ENCODE measurements at regions not wholly inside any gene's neighbourhood (a gene's known extent, or its start where the extent isn't known, plus 50 kb on each side); places are given as distances from the start of the nearest gene placed in this dataset.

DNA sequence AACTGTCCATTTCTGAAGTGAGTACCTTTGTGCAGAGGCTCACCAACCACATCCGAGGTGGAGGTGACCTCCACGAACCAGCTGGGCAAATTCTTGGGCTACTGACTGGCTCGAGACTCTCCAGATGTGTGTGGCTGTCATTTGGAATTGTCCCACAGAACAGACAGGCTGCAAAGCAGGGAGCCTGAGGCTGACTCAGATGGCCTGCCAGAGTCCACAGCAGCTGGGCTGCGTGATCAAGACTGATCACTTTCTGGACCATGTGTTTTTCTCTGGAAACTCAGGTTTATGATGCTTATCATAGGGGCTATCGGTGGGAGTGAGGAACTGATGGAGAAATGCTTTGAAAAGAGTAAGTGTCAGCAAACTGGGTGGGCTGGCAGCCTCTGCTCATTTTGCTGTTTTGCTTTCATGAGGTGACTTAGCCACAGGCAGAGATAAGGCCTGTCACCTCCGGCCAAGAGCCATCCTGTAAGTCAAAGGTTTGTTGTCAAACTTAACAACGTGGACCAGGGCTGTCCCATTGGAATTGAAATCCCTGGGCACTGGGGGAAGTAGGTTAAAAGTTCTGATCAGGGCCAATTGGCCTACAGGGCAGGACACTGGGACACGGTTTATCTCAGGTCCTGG is 120.4 kb downstream of the LIPG start:
- no peaks in the 10 kb centered on the region for H3K9me3 ChIP-seq (ENCODE audit: control insufficient read depth in 4 of 4, low read length in 3 of 4)
- peaks cover 10 to 51% (median 39%) of the 10 kb centered on the region in 4 donors for H3K4me1 ChIP-seq (ENCODE audit: control insufficient read depth in 4 of 4, insufficient read depth in 4 of 4, low read length in 3 of 4)
- no peak overlapping the region for H3K9ac ChIP-seq (ENCODE audit: low read depth in 1 of 2, low read length in 2 of 2)
- no peaks in the 10 kb centered on the region for H3K36me3 ChIP-seq (ENCODE audit: control insufficient read depth in 4 of 4, insufficient read depth in 3 of 4, low read depth in 1 of 4, low read length in 3 of 4)
- peak overlapping the region; percentile 73 to 92 for H3K27ac ChIP-seq (ENCODE audit: low read depth in 1 of 2, low read length in 2 of 2)
- H3K4me3 ChIP-seq (ENCODE audit: low read depth in 1 of 3, low read length in 3 of 3): no peak overlapping the region
- DNase-seq (ENCODE audit: low spot score): no peak
- TF ChIP-seq GABPA (IDR thresholded peaks at IDR 0.05 in 1 of 2, conservative IDR thresholded peaks at IDR 0.05 in 1 of 2) (no peak), FOXA1 (IDR thresholded peaks at IDR 0.05) (peak; percentile 55), HNF4A (conservative IDR thresholded peaks at IDR 0.05) (peak; percentile 97 to 99), RXRA (IDR thresholded peaks at IDR 0.05) (peak; percentile 99 to 100), NR2F2 (IDR thresholded peaks at IDR 0.05) (peak; percentile 54), YY1 (IDR thresholded peaks at IDR 0.05) (peak; percentile 74), TAF1 (conservative IDR thresholded peaks at IDR 0.05) (no peak), HNF4G (IDR thresholded peaks at IDR 0.05) (peak; percentile 90), RAD21 (IDR thresholded peaks at IDR 0.05) (peak in 1 of 2 donors; percentile 74), EGR1 (IDR thresholded peaks at IDR 0.05; ENCODE audit: low read depth in 2 of 2) (peak; percentile 53 to 54), SP1 (IDR thresholded peaks at IDR 0.05) (peak; percentile 99), FOXA2 (IDR thresholded peaks at IDR 0.05) (peak; percentile 81), JUND (IDR thresholded peaks at IDR 0.05) (peak; percentile 63 to 94)
- TF ChIP-seq, protein P1, sequence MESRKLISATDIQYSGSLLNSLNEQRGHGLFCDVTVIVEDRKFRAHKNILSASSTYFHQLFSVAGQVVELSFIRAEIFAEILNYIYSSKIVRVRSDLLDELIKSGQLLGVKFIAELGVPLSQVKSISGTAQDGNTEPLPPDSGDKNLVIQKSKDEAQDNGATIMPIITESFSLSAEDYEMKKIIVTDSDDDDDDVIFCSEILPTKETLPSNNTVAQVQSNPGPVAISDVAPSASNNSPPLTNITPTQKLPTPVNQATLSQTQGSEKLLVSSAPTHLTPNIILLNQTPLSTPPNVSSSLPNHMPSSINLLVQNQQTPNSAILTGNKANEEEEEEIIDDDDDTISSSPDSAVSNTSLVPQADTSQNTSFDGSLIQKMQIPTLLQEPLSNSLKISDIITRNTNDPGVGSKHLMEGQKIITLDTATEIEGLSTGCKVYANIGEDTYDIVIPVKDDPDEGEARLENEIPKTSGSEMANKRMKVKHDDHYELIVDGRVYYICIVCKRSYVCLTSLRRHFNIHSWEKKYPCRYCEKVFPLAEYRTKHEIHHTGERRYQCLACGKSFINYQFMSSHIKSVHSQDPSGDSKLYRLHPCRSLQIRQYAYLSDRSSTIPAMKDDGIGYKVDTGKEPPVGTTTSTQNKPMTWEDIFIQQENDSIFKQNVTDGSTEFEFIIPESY (IDR thresholded peaks at IDR 0.05): peak; percentile 91
- TF ChIP-seq, protein P2, sequence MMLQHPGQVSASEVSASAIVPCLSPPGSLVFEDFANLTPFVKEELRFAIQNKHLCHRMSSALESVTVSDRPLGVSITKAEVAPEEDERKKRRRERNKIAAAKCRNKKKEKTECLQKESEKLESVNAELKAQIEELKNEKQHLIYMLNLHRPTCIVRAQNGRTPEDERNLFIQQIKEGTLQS (IDR thresholded peaks at IDR 0.05): peak; percentile 47
- TF ChIP-seq, protein P3, sequence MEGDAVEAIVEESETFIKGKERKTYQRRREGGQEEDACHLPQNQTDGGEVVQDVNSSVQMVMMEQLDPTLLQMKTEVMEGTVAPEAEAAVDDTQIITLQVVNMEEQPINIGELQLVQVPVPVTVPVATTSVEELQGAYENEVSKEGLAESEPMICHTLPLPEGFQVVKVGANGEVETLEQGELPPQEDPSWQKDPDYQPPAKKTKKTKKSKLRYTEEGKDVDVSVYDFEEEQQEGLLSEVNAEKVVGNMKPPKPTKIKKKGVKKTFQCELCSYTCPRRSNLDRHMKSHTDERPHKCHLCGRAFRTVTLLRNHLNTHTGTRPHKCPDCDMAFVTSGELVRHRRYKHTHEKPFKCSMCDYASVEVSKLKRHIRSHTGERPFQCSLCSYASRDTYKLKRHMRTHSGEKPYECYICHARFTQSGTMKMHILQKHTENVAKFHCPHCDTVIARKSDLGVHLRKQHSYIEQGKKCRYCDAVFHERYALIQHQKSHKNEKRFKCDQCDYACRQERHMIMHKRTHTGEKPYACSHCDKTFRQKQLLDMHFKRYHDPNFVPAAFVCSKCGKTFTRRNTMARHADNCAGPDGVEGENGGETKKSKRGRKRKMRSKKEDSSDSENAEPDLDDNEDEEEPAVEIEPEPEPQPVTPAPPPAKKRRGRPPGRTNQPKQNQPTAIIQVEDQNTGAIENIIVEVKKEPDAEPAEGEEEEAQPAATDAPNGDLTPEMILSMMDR (IDR thresholded peaks at IDR 0.05; ENCODE audit: low read depth, low read length, missing input control): no peak
- TF ChIP-seq, protein P4, sequence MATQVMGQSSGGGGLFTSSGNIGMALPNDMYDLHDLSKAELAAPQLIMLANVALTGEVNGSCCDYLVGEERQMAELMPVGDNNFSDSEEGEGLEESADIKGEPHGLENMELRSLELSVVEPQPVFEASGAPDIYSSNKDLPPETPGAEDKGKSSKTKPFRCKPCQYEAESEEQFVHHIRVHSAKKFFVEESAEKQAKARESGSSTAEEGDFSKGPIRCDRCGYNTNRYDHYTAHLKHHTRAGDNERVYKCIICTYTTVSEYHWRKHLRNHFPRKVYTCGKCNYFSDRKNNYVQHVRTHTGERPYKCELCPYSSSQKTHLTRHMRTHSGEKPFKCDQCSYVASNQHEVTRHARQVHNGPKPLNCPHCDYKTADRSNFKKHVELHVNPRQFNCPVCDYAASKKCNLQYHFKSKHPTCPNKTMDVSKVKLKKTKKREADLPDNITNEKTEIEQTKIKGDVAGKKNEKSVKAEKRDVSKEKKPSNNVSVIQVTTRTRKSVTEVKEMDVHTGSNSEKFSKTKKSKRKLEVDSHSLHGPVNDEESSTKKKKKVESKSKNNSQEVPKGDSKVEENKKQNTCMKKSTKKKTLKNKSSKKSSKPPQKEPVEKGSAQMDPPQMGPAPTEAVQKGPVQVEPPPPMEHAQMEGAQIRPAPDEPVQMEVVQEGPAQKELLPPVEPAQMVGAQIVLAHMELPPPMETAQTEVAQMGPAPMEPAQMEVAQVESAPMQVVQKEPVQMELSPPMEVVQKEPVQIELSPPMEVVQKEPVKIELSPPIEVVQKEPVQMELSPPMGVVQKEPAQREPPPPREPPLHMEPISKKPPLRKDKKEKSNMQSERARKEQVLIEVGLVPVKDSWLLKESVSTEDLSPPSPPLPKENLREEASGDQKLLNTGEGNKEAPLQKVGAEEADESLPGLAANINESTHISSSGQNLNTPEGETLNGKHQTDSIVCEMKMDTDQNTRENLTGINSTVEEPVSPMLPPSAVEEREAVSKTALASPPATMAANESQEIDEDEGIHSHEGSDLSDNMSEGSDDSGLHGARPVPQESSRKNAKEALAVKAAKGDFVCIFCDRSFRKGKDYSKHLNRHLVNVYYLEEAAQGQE (IDR thresholded peaks at IDR 0.05): no peak
- TF ChIP-seq, protein P5, sequence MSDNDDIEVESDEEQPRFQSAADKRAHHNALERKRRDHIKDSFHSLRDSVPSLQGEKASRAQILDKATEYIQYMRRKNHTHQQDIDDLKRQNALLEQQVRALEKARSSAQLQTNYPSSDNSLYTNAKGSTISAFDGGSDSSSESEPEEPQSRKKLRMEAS (IDR thresholded peaks at IDR 0.05): peak; percentile 91
- WGBS: 30% methylated on average over 8 of the region's 8 CpGs
- no peaks in the 10 kb centered on the region for H3K27me3 ChIP-seq (ENCODE audit: control insufficient read depth in 4 of 4, insufficient read depth in 4 of 4, low read length in 3 of 4)
